OCI-LY3 (cell line): ENCODE measurements at regions not wholly inside any gene's neighbourhood (a gene's known extent, or its start where the extent isn't known, plus 50 kb on each side); places are given as distances from the start of the nearest gene placed in this dataset.

Source experiments
- CTCF ChIP-seq: fragments of 200-600, 300-600 bp; sonication (generic); IDR thresholded peaks from 2 replicates; pipeline ENCODE4 v1.5.1; 2014; ENCODE audit warnings: antibody characterized with exemption, low read length, low read depth
- EZH2phosphoT487 ChIP-seq: fragments of 200-600 bp; shearing (Covaris generic); IDR thresholded peaks from 2 replicates; pipeline ENCODE4 v1.6.1; 2018; ENCODE audit warnings: antibody characterized with exemption, mixed run types, low read depth

DNA sequence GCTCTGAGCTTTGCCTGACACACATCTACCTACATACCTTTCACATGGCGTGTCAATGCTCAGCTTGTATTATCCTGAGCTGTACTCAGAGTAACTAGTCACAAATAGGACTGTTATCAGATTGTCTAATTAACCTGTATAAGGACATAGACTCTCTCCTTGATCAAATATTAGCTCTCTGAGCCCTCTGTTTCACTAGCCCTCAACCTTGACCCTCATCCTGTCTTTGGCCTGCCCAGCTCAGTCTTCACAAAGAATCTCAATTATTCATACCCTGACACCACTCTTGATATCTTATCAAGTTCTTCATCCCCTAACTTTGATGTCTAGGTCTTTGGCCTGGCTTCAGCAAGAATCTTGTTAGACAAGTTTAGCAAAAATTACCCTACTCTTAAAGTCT lies 320.7 kb upstream of the PCDH7 start:
- TF ChIP-seq CTCF (no peak), EZH2phosphoT487 (no peak)
